ENCODE measurements at regions not wholly inside any gene's neighbourhood (a gene's known extent, or its start where the extent isn't known, plus 50 kb on each side); places are given as distances from the start of the nearest gene placed in this dataset.
A peak's percentile ranks its signal among the peaks of the same experiment; 100 is the strongest.

DNA sequence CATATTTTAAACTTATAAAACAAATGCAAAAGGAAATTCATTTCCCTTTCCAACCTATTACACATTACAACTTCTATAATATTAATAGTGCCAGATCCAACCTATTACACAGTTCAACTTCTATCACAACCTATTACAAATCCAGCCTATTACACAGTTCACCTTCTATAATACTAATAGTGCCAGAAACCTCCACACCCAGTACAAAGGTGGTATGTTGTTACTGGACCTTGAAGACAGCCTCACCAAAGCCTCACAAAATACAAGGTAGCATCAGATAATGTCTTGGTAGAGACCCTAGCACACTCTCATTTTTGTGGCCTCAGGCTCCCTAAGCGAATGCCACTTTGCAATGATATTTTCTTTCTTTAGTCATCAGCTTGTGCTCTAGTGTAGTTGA is 68.7 kb upstream of the PELI2 start:
- no peak overlapping the region for H3K27ac ChIP-seq (ENCODE audit: poor library complexity, severe bottlenecking)
- no peaks in the 10 kb centered on the region for H3K36me3 ChIP-seq (ENCODE audit: low read depth)
- no peaks in the 10 kb centered on the region for H3K9me3 ChIP-seq (ENCODE audit: severe bottlenecking)
- TF ChIP-seq, protein P1, sequence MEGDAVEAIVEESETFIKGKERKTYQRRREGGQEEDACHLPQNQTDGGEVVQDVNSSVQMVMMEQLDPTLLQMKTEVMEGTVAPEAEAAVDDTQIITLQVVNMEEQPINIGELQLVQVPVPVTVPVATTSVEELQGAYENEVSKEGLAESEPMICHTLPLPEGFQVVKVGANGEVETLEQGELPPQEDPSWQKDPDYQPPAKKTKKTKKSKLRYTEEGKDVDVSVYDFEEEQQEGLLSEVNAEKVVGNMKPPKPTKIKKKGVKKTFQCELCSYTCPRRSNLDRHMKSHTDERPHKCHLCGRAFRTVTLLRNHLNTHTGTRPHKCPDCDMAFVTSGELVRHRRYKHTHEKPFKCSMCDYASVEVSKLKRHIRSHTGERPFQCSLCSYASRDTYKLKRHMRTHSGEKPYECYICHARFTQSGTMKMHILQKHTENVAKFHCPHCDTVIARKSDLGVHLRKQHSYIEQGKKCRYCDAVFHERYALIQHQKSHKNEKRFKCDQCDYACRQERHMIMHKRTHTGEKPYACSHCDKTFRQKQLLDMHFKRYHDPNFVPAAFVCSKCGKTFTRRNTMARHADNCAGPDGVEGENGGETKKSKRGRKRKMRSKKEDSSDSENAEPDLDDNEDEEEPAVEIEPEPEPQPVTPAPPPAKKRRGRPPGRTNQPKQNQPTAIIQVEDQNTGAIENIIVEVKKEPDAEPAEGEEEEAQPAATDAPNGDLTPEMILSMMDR (IDR thresholded peaks at IDR 0.05; ENCODE audit: poor library complexity, severe bottlenecking), result no peak
- H3K4me1 ChIP-seq (ENCODE audit: insufficient read depth, poor library complexity, severe bottlenecking), result no peaks in the 10 kb centered on the region
- DNase-seq (ENCODE audit: low spot score), result no peak
- no peaks in the 10 kb centered on the region for H3K27me3 ChIP-seq (ENCODE audit: insufficient read depth, poor library complexity, severe bottlenecking)
- ATAC-seq (ENCODE audit: low read depth), result no peak
- no peak overlapping the region for H3K4me3 ChIP-seq (ENCODE audit: severe bottlenecking)

DNA sequence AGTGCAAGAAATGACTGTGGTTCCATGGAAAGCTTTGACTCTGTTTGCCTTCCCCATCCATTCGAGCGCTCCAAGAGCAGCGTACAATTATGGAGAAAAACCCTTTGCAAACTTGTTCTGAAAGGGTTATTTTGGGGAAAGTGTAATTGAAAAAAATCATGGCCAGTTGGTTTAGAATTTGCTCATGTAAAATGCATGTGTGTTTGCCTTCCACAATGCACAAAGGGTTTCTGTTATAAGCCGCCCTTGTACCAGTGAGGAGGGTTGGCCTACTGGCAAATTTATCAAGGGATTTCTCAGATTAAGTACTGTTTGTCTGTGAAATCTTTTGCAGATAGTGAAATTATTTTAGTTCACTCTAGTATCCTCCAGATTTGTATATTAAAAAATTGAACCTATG is 62.7 kb upstream of the PELI2 start:
- TF ChIP-seq, protein P1 (IDR thresholded peaks at IDR 0.05; ENCODE audit: poor library complexity, severe bottlenecking), result no peak
- Histone ChIP-seq H3K9me3 (ENCODE audit: severe bottlenecking) (no peaks in the 10 kb centered on the region), H3K4me3 (ENCODE audit: severe bottlenecking) (no peak overlapping the region), H3K27ac (ENCODE audit: poor library complexity, severe bottlenecking) (no peak overlapping the region), H3K27me3 (ENCODE audit: insufficient read depth, poor library complexity, severe bottlenecking) (no peaks in the 10 kb centered on the region), H3K4me1 (ENCODE audit: insufficient read depth, poor library complexity, severe bottlenecking) (no peaks in the 10 kb centered on the region), H3K36me3 (ENCODE audit: low read depth) (no peaks in the 10 kb centered on the region)
- ATAC-seq (ENCODE audit: low read depth), result no peak
- DNase-seq (ENCODE audit: low spot score), result no peak

DNA sequence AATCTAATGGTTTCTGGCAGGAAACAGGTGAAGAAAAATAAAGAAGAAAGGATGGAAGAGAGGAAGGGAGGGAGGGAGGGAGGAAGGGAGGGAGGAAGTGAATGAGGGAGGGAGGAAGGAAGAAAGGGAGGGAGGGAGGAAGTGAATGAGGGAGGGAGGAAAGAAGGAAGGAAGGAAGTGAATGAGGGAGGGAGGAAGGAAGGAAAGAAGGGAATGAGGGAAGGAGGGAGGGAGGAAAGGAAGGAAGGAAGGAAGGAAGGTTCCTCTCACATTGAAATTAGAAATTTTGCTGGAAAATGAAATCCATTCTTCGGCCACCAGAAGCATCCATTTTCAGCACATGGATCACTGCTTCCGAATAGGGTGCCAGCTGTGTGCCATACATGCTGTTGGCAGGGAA is 62.2 kb upstream of the PELI2 start:
- H3K4me3 ChIP-seq (ENCODE audit: severe bottlenecking), result no peak overlapping the region
- DNase-seq (ENCODE audit: low spot score) (no peak), ATAC-seq (ENCODE audit: low read depth) (no peak)
- H3K9me3 ChIP-seq (ENCODE audit: severe bottlenecking), result no peaks in the 10 kb centered on the region
- TF ChIP-seq, protein P1 (IDR thresholded peaks at IDR 0.05; ENCODE audit: poor library complexity, severe bottlenecking), result no peak
- H3K4me1 ChIP-seq (ENCODE audit: insufficient read depth, poor library complexity, severe bottlenecking), result no peaks in the 10 kb centered on the region
- H3K27me3 ChIP-seq (ENCODE audit: insufficient read depth, poor library complexity, severe bottlenecking), result no peaks in the 10 kb centered on the region
- no peak overlapping the region for H3K27ac ChIP-seq (ENCODE audit: poor library complexity, severe bottlenecking)
- H3K36me3 ChIP-seq (ENCODE audit: low read depth), result no peaks in the 10 kb centered on the region

DNA sequence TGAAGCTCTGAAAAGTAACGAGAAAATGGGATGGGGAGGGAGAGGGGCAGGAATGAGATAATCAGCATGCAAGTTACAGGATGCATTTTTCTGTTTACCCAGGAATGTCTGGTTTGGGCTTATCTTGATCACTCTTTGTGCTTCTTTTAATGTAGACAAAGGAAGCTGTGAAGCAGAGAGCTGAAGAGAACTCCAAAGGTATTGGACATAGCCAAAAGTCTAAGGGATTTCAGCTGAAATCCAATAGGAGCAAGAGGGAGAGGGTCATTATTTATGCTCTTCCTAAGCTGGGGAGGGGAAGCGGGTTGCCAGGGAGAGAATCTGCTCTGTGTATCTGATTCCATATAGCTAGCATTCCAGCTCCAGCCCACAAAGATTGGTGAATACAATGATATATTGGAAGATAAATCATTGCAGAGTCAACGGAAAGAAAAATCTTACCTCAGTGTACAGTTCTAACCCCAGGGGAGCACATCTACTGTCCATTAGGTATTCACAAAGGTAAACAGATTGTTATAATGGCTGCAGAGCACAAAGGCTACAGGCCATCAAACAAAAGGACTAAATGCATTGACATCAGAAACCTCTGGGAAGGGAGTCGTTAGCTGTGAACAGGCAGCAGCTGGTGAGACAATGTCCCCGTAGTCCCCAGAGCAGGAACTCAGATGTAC is 61.0 kb upstream of the PELI2 start:
- Histone ChIP-seq H3K27ac (ENCODE audit: poor library complexity, severe bottlenecking) (no peak overlapping the region), H3K4me3 (ENCODE audit: severe bottlenecking) (no peak overlapping the region), H3K4me1 (ENCODE audit: insufficient read depth, poor library complexity, severe bottlenecking) (no peaks in the 10 kb centered on the region), H3K27me3 (ENCODE audit: insufficient read depth, poor library complexity, severe bottlenecking) (no peaks in the 10 kb centered on the region), H3K36me3 (ENCODE audit: low read depth) (no peaks in the 10 kb centered on the region), H3K9me3 (ENCODE audit: severe bottlenecking) (no peaks in the 10 kb centered on the region)
- DNase-seq (ENCODE audit: low spot score) (no peak), ATAC-seq (ENCODE audit: low read depth) (no peak; the same call in 2 of the 3 replicates)
- TF ChIP-seq, protein P1 (IDR thresholded peaks at IDR 0.05; ENCODE audit: poor library complexity, severe bottlenecking), result no peak

DNA sequence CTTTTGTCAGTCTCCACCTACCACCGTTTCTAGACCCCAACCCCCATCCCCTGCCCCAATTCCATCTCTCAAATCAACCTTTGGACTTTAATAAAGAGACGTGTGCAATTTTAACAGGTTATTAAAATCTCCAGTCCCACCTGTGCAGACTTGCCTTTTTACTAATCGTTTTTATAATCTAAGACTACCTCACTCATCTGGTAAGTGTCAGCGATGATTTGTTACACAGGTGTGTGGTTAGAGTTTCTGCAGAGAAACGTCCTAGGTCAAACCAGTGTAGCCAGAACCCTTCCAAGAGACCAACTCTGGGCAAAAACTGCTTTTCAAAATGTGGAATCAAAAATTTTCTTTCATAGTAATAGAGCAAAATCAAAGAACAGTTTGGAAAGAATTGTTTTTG is 60.4 kb upstream of the PELI2 start:
- H3K4me1 ChIP-seq (ENCODE audit: insufficient read depth, poor library complexity, severe bottlenecking), result no peaks in the 10 kb centered on the region
- no peak overlapping the region for H3K27ac ChIP-seq (ENCODE audit: poor library complexity, severe bottlenecking)
- ATAC-seq (ENCODE audit: low read depth) (peak; percentile 25; the same call in 1 of the 3 replicates), DNase-seq (ENCODE audit: low spot score) (no peak)
- H3K4me3 ChIP-seq (ENCODE audit: severe bottlenecking), result no peak overlapping the region
- TF ChIP-seq, protein P1 (IDR thresholded peaks at IDR 0.05; ENCODE audit: poor library complexity, severe bottlenecking), result no peak
- H3K9me3 ChIP-seq (ENCODE audit: severe bottlenecking), result no peaks in the 10 kb centered on the region
- no peaks in the 10 kb centered on the region for H3K36me3 ChIP-seq (ENCODE audit: low read depth)
- no peaks in the 10 kb centered on the region for H3K27me3 ChIP-seq (ENCODE audit: insufficient read depth, poor library complexity, severe bottlenecking)

Measured in RWPE2 (cell line).